HCT116 (cell line): ENCODE measurements at regions not wholly inside any gene's neighbourhood (a gene's known extent, or its start where the extent isn't known, plus 50 kb on each side); places are given as distances from the start of the nearest gene placed in this dataset.

ENCODE experiments used
- ATAC-seq: fragments of 200-7000 bp; cut with Tn5 transposase; 2 replicates; pipeline ENCODE4 v1.9.1; 2020; ENCODE audit warnings: mild to moderate bottlenecking, moderate library complexity
- BruUV-seq: library from RNA; stranded (reverse); fragments of 400-500 nt; replicated peaks from 2 replicates; lab custom pipeline; 2021; lab: Mats Ljungman, UMichigan
- CTCF ChIA-PET: fragments of 300-600 bp; sonication (Branson Sonifier 250); formaldehyde crosslinking; loops from one replicate; lab custom pipeline; 2021; ENCODE audit warnings: antibody characterized with exemption; lab: Charles Lee
- POLR2A ChIA-PET: fragments of 300-600, 350-600 bp; sonication (Branson Sonifier 250); formaldehyde crosslinking; loops from one replicate; lab custom pipeline; 2021; ENCODE audit warnings: antibody characterized with exemption; lab: Charles Lee
- RAD21 ChIA-PET, 2 experiments: fragments of 300-600 bp; sonication (Branson Sonifier 250); formaldehyde crosslinking; loops; one replicate each; lab custom pipeline; 2023; ENCODE audit warnings: low total read pairs in 2 of 2; ENCODE audit not compliant: uncharacterized antibody in 2 of 2, unreplicated experiment in 2 of 2, low non-redundant PET in 1 of 2; lab: Charles Lee
- DNase-seq: peaks from one replicate; pipeline ENCODE4 v3.0.0-alpha.2; 2010; ENCODE audit warnings: low read depth, low spot score
- H2AFZ ChIP-seq: fragments of 200-600 bp; shearing (Covaris generic), sonication (generic); 2 replicates; pipeline ENCODE4 v1.6.1; 2017; ENCODE audit warnings: low read depth, mixed run types, mixed read lengths, antibody characterized with exemption, low read length; ENCODE audit not compliant: poor library complexity, severe bottlenecking
- H3K27ac ChIP-seq: 2 replicates; pipeline ENCODE4 v1.5.1; 2012; ENCODE audit warnings: low read depth, low read length
- H3K27me3 ChIP-seq: fragments of 200-600 bp; sonication (generic); 2 replicates; pipeline ENCODE4 v1.6.1; 2016; ENCODE audit warnings: mixed run types, low read length, mixed read lengths; ENCODE audit not compliant: insufficient read depth
- H3K36me3 ChIP-seq, 2 experiments: fragments of 200-500 bp in 1 of 2; fragments of 200-600 bp in 1 of 2; sonication (Bioruptor generic) in 1 of 2; sonication (generic) in 1 of 2; 2 replicates each; pipeline versions ENCODE4 v1.5.1 to v1.6.1; 2014 to 2016; ENCODE audit warnings: low read length in 2 of 2, inconsistent platforms in 1 of 2, mixed read lengths in 1 of 2, mixed run types in 1 of 2; ENCODE audit not compliant: insufficient read depth in 2 of 2, control insufficient read depth in 1 of 2
- H3K4me1 ChIP-seq, 2 experiments: fragments of 200-600 bp in 1 of 2; sonication (generic) in 1 of 2; 2 replicates each; pipeline versions ENCODE4 v1.5.1 to v1.6.1; 2012 to 2017; ENCODE audit warnings: low read length in 2 of 2, inconsistent platforms in 1 of 2, mild to moderate bottlenecking in 1 of 2, mixed read lengths in 1 of 2, mixed run types in 1 of 2, moderate library complexity in 1 of 2; ENCODE audit not compliant: insufficient read depth in 2 of 2, control insufficient read depth in 1 of 2
- H3K4me2 ChIP-seq: fragments of 200-600 bp; sonication (generic); 2 replicates; pipeline ENCODE4 v1.6.1; 2017; ENCODE audit warnings: mixed run types, low read length, mixed read lengths
- H3K4me3 ChIP-seq, 2 experiments: fragments of 200-600 bp in 1 of 2; sonication (generic) in 1 of 2; replicated peaks in 1 of 2; 2 replicates each; pipeline ENCODE4 v1.5.1; 2011 to 2016; ENCODE audit warnings: low read length in 2 of 2, control low read depth in 1 of 2, low read depth in 1 of 2, mild to moderate bottlenecking in 1 of 2, mixed read lengths in 1 of 2, mixed run types in 1 of 2
- H3K79me2 ChIP-seq: fragments of 200-600 bp; sonication (generic); 2 replicates; pipeline ENCODE4 v1.6.1; 2017; ENCODE audit warnings: mild to moderate bottlenecking, mixed run types, low read length, moderate library complexity, mixed read lengths; ENCODE audit not compliant: insufficient read depth
- H3K9ac ChIP-seq: fragments of 200-600 bp; sonication (generic); 2 replicates; pipeline ENCODE4 v1.6.1; 2016; ENCODE audit warnings: low read length, mixed read lengths
- H3K9me2 ChIP-seq: fragments of 200-600 bp; sonication (generic), shearing (Covaris generic); 2 replicates; pipeline ENCODE4 v1.6.1; 2017; ENCODE audit warnings: mixed run types, mild to moderate bottlenecking, moderate library complexity; ENCODE audit not compliant: insufficient read depth
- H3K9me3 ChIP-seq, 2 experiments: fragments of 200-500 bp in 1 of 2; fragments of 200-600 bp in 1 of 2; sonication (Bioruptor generic) in 1 of 2; sonication (generic) in 1 of 2; 2 replicates each; pipeline ENCODE4 v1.6.1; 2014 to 2017; ENCODE audit warnings: low read length in 2 of 2, mixed read lengths in 2 of 2, inconsistent platforms in 1 of 2, low read depth in 1 of 2, mild to moderate bottlenecking in 1 of 2, mixed run types in 1 of 2, moderate library complexity in 1 of 2; ENCODE audit not compliant: control insufficient read depth in 1 of 2, insufficient read depth in 1 of 2
- H4K20me1 ChIP-seq: fragments of 200-600 bp; sonication (generic), shearing (Covaris generic); 2 replicates; pipeline ENCODE4 v1.6.1; 2017; ENCODE audit warnings: mixed run types, mild to moderate bottlenecking, moderate library complexity; ENCODE audit not compliant: insufficient read depth
- EGR1 ChIP-seq: IDR thresholded peaks from 2 replicates; pipeline ENCODE4 v1.6.1; 2012; ENCODE audit warnings: low read depth
- EZH2 ChIP-seq: fragments of 200-600 bp; sonication (generic); IDR thresholded peaks from 2 replicates; pipeline ENCODE4 v1.6.1; 2017; ENCODE audit warnings: antibody characterized with exemption, mixed run types
- FOSL1 ChIP-seq: IDR thresholded peaks from 2 replicates; pipeline ENCODE4 v1.6.1; 2012; ENCODE audit warnings: low read depth
- MAX ChIP-seq: IDR thresholded peaks from 2 replicates; pipeline ENCODE4 v1.6.1; 2012
- POLR2A ChIP-seq: IDR thresholded peaks from 2 replicates; pipeline ENCODE4 v1.7.0; 2011; ENCODE audit warnings: borderline replicate concordance; ENCODE audit not compliant: insufficient read depth, insufficient read length; ENCODE audit errors: extremely low read depth
- REST ChIP-seq: IDR thresholded peaks from 2 replicates; pipeline ENCODE4 v1.6.1; 2012; ENCODE audit warnings: low read depth
- SIN3A ChIP-seq: IDR thresholded peaks from 2 replicates; pipeline ENCODE4 v1.6.1; 2012; ENCODE audit warnings: low read depth
- SP1 ChIP-seq: IDR thresholded peaks from 2 replicates; pipeline ENCODE4 v1.6.1; 2012; ENCODE audit warnings: low read depth
- YY1 ChIP-seq: IDR thresholded peaks from 2 replicates; pipeline ENCODE4 v1.6.1; 2011; ENCODE audit warnings: low read length, low read depth, moderate library complexity, mild to moderate bottlenecking; ENCODE audit not compliant: insufficient replicate concordance; ENCODE audit errors: extremely low read depth
- ZFX ChIP-seq: fragments of 450-650 bp; IDR thresholded peaks from 2 replicates; pipeline ENCODE4 v1.6.1; 2017
- intact Hi-C: fragments of 100-400 bp; cut with micrococcal nuclease; formaldehyde crosslinking; loops from 2 replicates; pipeline ENCODE4 v1.10.0; 2022
- TF ChIP-seq, protein P1 (sequence below): IDR thresholded peaks from 2 replicates; pipeline ENCODE4 v1.6.1; 2011; ENCODE audit warnings: mild to moderate bottlenecking, low read length, moderate library complexity; ENCODE audit not compliant: insufficient replicate concordance; ENCODE audit errors: extremely low read depth

GRCh38 chr14:42792166-42792565, 1185.5 kb downstream of the LRFN5 start:
- no peak for TF ChIP-seq EZH2
- TF ChIP-seq ZFX, result no peak
- TF ChIP-seq, all 23 proteins: peak for 0
- Histone ChIP-seq H3K9me2 (no peaks in the 10 kb centered on the region), H3K9ac (no peak overlapping the region), H2AFZ (no peak overlapping the region), H3K79me2 (no peaks in the 10 kb centered on the region), H3K27me3 (no peaks in the 10 kb centered on the region), H3K4me3 (no peak overlapping the region), H3K27ac (no peak overlapping the region), H4K20me1 (no peaks in the 10 kb centered on the region), H3K4me2 (no peak overlapping the region), H3K4me1 (no peaks in the 10 kb centered on the region), H3K36me3 (no peaks in the 10 kb centered on the region), H3K9me3 (peaks cover 0 to 2% of the 10 kb centered on the region in 2 experiments; a peak in 1 of 4 replicates)
- ChIA-PET POLR2A (no interaction called here), CTCF (no interaction called here), RAD21 (no interaction called here)
- intact Hi-C loops, result no loop called here
- BruUV-seq, result no TSS peak
- ATAC-seq (no peak), DNase-seq (no peak)

DNA sequence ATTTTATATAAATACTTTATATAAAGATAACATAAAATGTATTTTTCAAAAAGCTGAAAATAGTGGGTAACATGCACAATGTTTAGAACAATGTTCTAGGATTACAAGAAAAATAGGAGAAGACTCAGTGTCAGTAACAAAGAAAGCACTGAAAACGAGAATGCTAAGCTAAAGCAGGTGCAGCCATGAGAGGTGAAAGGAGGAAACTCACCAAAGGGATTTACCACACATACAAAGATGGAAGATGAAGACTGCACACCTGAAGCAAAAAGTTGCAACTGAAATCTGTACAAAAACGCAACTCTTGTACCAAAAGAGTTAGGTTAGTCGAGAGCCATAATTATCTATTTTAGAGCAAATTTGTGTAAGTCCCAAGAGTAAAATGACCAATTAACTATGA, 1176.1 kb downstream of the LRFN5 start:
- POLR2A ChIA-PET, result no interaction called here
- no TSS peak for BruUV-seq
- intact Hi-C loops, result no loop called here

More for the DNA sequence above, 1176.1 kb downstream of the LRFN5 start:
- H3K9me3 ChIP-seq, result peaks cover 0 to 9% of the 10 kb centered on the region in 2 experiments; a peak in 2 of 4 replicates
- ChIA-PET RAD21 (no interaction called here), CTCF (no interaction called here)
- no peaks in the 10 kb centered on the region for H3K36me3 ChIP-seq
- no peak overlapping the region for H3K9ac ChIP-seq
- no peak overlapping the region for H3K4me2 ChIP-seq
- H3K4me3 ChIP-seq, result no peak overlapping the region
- H3K9me2 ChIP-seq, result no peaks in the 10 kb centered on the region
- H4K20me1 ChIP-seq, result no peaks in the 10 kb centered on the region; the same call in 1 of the 2 replicates
- DNase-seq (no peak), ATAC-seq (no peak)
- TF ChIP-seq, protein P1, sequence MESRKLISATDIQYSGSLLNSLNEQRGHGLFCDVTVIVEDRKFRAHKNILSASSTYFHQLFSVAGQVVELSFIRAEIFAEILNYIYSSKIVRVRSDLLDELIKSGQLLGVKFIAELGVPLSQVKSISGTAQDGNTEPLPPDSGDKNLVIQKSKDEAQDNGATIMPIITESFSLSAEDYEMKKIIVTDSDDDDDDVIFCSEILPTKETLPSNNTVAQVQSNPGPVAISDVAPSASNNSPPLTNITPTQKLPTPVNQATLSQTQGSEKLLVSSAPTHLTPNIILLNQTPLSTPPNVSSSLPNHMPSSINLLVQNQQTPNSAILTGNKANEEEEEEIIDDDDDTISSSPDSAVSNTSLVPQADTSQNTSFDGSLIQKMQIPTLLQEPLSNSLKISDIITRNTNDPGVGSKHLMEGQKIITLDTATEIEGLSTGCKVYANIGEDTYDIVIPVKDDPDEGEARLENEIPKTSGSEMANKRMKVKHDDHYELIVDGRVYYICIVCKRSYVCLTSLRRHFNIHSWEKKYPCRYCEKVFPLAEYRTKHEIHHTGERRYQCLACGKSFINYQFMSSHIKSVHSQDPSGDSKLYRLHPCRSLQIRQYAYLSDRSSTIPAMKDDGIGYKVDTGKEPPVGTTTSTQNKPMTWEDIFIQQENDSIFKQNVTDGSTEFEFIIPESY, result no peak
- TF ChIP-seq SP1, result no peak
- no peak for TF ChIP-seq SIN3A
- TF ChIP-seq EZH2, result no peak
- no peak for TF ChIP-seq REST
- TF ChIP-seq YY1, result no peak
- no peak for TF ChIP-seq FOSL1
- TF ChIP-seq EGR1, result no peak
- TF ChIP-seq MAX, result no peak
- TF ChIP-seq POLR2A, result no peak
- no peaks in the 10 kb centered on the region for H3K4me1 ChIP-seq
- no peaks in the 10 kb centered on the region for H3K79me2 ChIP-seq
- no peaks in the 10 kb centered on the region for H3K27me3 ChIP-seq
- no peak overlapping the region for H3K27ac ChIP-seq
- no peak overlapping the region for H2AFZ ChIP-seq
